Stomach (tissue), 4 donors: ENCODE measurements at regions not wholly inside any gene's neighbourhood (a gene's known extent, or its start where the extent isn't known, plus 50 kb on each side); places are given as distances from the start of the nearest gene placed in this dataset.

Experiments
- CTCF ChIP-seq, 7 experiments: fragments of 450-650 bp in 4 of 7; fragments of 200-600 bp in 3 of 7; sonication (generic) in 3 of 7; IDR thresholded peaks; one replicate each; pipeline ENCODE4 v1.5.1; 2016 to 2019; ENCODE audit warnings: antibody characterized with exemption in 7 of 7, control low read depth in 2 of 7, mild to moderate bottlenecking in 1 of 7
- EP300 ChIP-seq: sonication (generic); formaldehyde crosslinking; IDR thresholded peaks from one replicate; pipeline ENCODE4 v1.6.1; 2017; ENCODE audit warnings: antibody characterized with exemption
- POLR2A ChIP-seq, 4 donors: fragments of 450-650 bp; IDR thresholded peaks; one replicate each; pipeline ENCODE4 v1.6.1; 2016; ENCODE audit warnings: antibody characterized with exemption in 4 of 4, control low read depth in 2 of 4, mild to moderate bottlenecking in 1 of 4, moderate library complexity in 1 of 4

- TF ChIP-seq CTCF (IDR thresholded peaks at IDR 0.05) (no peak), EP300 (no peak), POLR2A (IDR thresholded peaks at IDR 0.05) (no peak)
Observed at GRCh38 chr6:8642854-8643253, 207.5 kb upstream of the SLC35B3 start.
